Peyer's patch (tissue), 4 donors: ENCODE measurements at regions not wholly inside any gene's neighbourhood (a gene's known extent, or its start where the extent isn't known, plus 50 kb on each side); places are given as distances from the start of the nearest gene placed in this dataset.

Experiments used
- CTCF ChIP-seq, 6 experiments: fragments of 450-650 bp in 4 of 6; fragments of 200-600 bp in 2 of 6; sonication (generic) in 1 of 6; IDR thresholded peaks; one replicate each; pipeline ENCODE4 v1.5.1; 2017 to 2019; ENCODE audit warnings: antibody characterized with exemption in 6 of 6, mild to moderate bottlenecking in 3 of 6, moderate library complexity in 1 of 6
- POLR2A ChIP-seq, 2 donors: fragments of 450-650 bp; IDR thresholded peaks; one replicate each; pipeline ENCODE4 v1.5.1; 2017; ENCODE audit warnings: antibody characterized with exemption in 2 of 2, mild to moderate bottlenecking in 2 of 2, moderate library complexity in 2 of 2

GRCh38 chr11:134598368-134598767 is 186.3 kb upstream of the B3GAT1 start:
- TF ChIP-seq POLR2A (IDR thresholded peaks at IDR 0.05), result no peak
- no peak for TF ChIP-seq CTCF (IDR thresholded peaks at IDR 0.05)
